Vagina (tissue), 2 donors: ENCODE measurements at regions not wholly inside any gene's neighbourhood (a gene's known extent, or its start where the extent isn't known, plus 50 kb on each side); places are given as distances from the start of the nearest gene placed in this dataset.
"Not testable (repeated sequence)": the region's sequence is repeated elsewhere in the genome, so short reads cannot be mapped to it uniquely, and the experiment has no call there.

Experiments
- CTCF ChIP-seq, 3 experiments: fragments of 450-650 bp in 2 of 3; fragments of 200-600 bp in 1 of 3; sonication (generic) in 1 of 3; IDR thresholded peaks; one replicate each; pipeline ENCODE4 v1.5.1; 2017 to 2019; ENCODE audit warnings: antibody characterized with exemption in 3 of 3, mild to moderate bottlenecking in 2 of 3, moderate library complexity in 2 of 3
- POLR2A ChIP-seq, 2 donors: fragments of 450-650 bp; IDR thresholded peaks; one replicate each; pipeline ENCODE4 v1.6.1; 2017; ENCODE audit warnings: antibody characterized with exemption in 2 of 2, mild to moderate bottlenecking in 2 of 2, moderate library complexity in 2 of 2
- POLR2AphosphoS5 ChIP-seq, 2 donors: sonication (generic); formaldehyde crosslinking; IDR thresholded peaks; one replicate each; pipeline ENCODE4 v1.9.0; 2017; ENCODE audit warnings: antibody characterized with exemption in 2 of 2, mild to moderate bottlenecking in 2 of 2, low read depth in 1 of 2; ENCODE audit not compliant: insufficient read depth in 1 of 2

- not testable (repeated sequence) for TF ChIP-seq CTCF (IDR thresholded peaks at IDR 0.05); POLR2AphosphoS5 (IDR thresholded peaks at IDR 0.05; ENCODE audit: insufficient read depth in 1 of 2, low read depth in 1 of 2); POLR2A (IDR thresholded peaks at IDR 0.05)
These were observed 353.5 kb upstream of the UBE2E2 start for GRCh38 chr3:22849583-22849982.
